ENCODE measurements at regions not wholly inside any gene's neighbourhood (a gene's known extent, or its start where the extent isn't known, plus 50 kb on each side); places are given as distances from the start of the nearest gene placed in this dataset.

- no TSS peak for BruUV-seq (replicated peaks)
- CTCF ChIA-PET = no interaction called here
Measured at GRCh38 chr4:161178310-161178709, 985.5 kb downstream of the FSTL5 start.

More at GRCh38 chr4:161178310-161178709, 985.5 kb downstream of the FSTL5 start:
- no peak overlapping the region for H3K14ac ChIP-seq (replicated peaks; ENCODE audit: low read depth, low read length)
- H2BK5ac ChIP-seq (ENCODE audit: low read depth, low read length, poor library complexity, severe bottlenecking) = no peak overlapping the region
- no peaks in the 10 kb centered on the region for H4K20me1 ChIP-seq (ENCODE audit: insufficient read depth, low read length)
- H2AK5ac ChIP-seq (ENCODE audit: low read depth, low read length) = no peak overlapping the region
- no peak overlapping the region for H3K56ac ChIP-seq (ENCODE audit: extremely low read depth, insufficient read depth, low read length)
- dilution Hi-C loops (cut with HindIII; ENCODE audit: low sequenced_read_pairs, unreplicated experiment) (no loop called here), intact Hi-C loops (cut with micrococcal nuclease) (no loop called here), in situ Hi-C loops (cut with MboI; ENCODE audit: low sequenced_read_pairs) (no loop called here)
- H3K4me1 ChIP-seq (ENCODE audit: control insufficient read depth, insufficient read depth, low read length) = no peaks in the 10 kb centered on the region
- H2BK120ac ChIP-seq (ENCODE audit: low read depth, low read length) = no peak overlapping the region
- POLR2A ChIA-PET (ENCODE audit: unreplicated experiment) = no interaction called here
- no peaks in the 10 kb centered on the region for H3K36me3 ChIP-seq (ENCODE audit: control insufficient read depth, insufficient read depth, low read length)
- no peak overlapping the region for H3K23ac ChIP-seq (ENCODE audit: low read depth, low read length)
- no peak overlapping the region for H3K9ac ChIP-seq (ENCODE audit: low read depth, low read length)
- H2BK20ac ChIP-seq (ENCODE audit: low read depth, low read length) = no peak overlapping the region
- H2AFZ ChIP-seq (replicated peaks; ENCODE audit: low read length, poor library complexity) = no peak overlapping the region
- H3K9me3 ChIP-seq (ENCODE audit: control insufficient read depth, insufficient read depth, low read length) = peaks cover 3% of the 10 kb centered on the region
- no peaks in the 10 kb centered on the region for H3K27me3 ChIP-seq (ENCODE audit: control insufficient read depth, insufficient read depth, low read length)
- WGBS, 2 experiments (ENCODE audit: extremely low coverage in 2 of 2, insufficient read length in 1 of 2) = 100% methylated on average over 3 of the region's 5 CpGs; no CpG with 5 or more reads in 1 of the 2 experiments
- no peak overlapping the region for H2AK9ac ChIP-seq (replicated peaks; ENCODE audit: low read depth, low read length, poor library complexity)
- no peak overlapping the region for H4K8ac ChIP-seq (ENCODE audit: low read depth in 2 of 2, low read length in 2 of 2)
- H3K4me2 ChIP-seq (ENCODE audit: low read depth, low read length) = no peak overlapping the region
- H4K5ac ChIP-seq (ENCODE audit: low read depth, low read length) = no peak overlapping the region
- H3K9me1 ChIP-seq (ENCODE audit: insufficient read depth, low read length) = no peaks in the 10 kb centered on the region
- no peak for DNase-seq
- no peak overlapping the region for H3K18ac ChIP-seq (ENCODE audit: low read depth, low read length)
- H4K91ac ChIP-seq (ENCODE audit: insufficient read depth, low read depth, low read length) = no peak overlapping the region
- no peak overlapping the region for H3K4ac ChIP-seq (ENCODE audit: low read depth, low read length)
- H3K4me3 ChIP-seq (ENCODE audit: insufficient read depth, low read depth, low read length) = no peak overlapping the region
- no peak for ATAC-seq (ENCODE audit: low read depth)
- H3K27ac ChIP-seq (ENCODE audit: insufficient read depth, low read length) = no peak overlapping the region
- H2BK15ac ChIP-seq (ENCODE audit: low read depth, low read length) = no peak overlapping the region
- TF ChIP-seq CTCF (conservative IDR thresholded peaks at IDR 0.05; ENCODE audit: low read depth, low read length) (no peak), FOS (IDR thresholded peaks at IDR 0.05; ENCODE audit: low read depth, low read length) (no peak), POLR2A (IDR thresholded peaks at IDR 0.05; ENCODE audit: low read depth, low read length) (no peak), CEBPB (IDR thresholded peaks at IDR 0.05; ENCODE audit: low read depth, low read length) (no peak), SMC3 (IDR thresholded peaks at IDR 0.05; ENCODE audit: low read depth, low read length) (no peak), RAD21 (IDR thresholded peaks at IDR 0.05; ENCODE audit: low read length) (no peak), BHLHE40 (IDR thresholded peaks at IDR 0.05; ENCODE audit: low read depth, low read length) (no peak), RCOR1 (IDR thresholded peaks at IDR 0.05; ENCODE audit: insufficient replicate concordance, low read length) (no peak), MAFK (IDR thresholded peaks at IDR 0.05; ENCODE audit: low read depth, low read length) (no peak), RFX5 (IDR thresholded peaks at IDR 0.05; ENCODE audit: low read depth, low read length) (no peak), USF2 (IDR thresholded peaks at IDR 0.05; ENCODE audit: low read depth, low read length) (no peak), NFE2L2 (IDR thresholded peaks at IDR 0.05; ENCODE audit: low read depth, low read length) (no peak), ELK1 (IDR thresholded peaks at IDR 0.05; ENCODE audit: borderline replicate concordance, low read depth, low read length) (no peak), CHD1 (IDR thresholded peaks at IDR 0.05; ENCODE audit: low read depth, low read length) (no peak), MAZ (IDR thresholded peaks at IDR 0.05; ENCODE audit: borderline replicate concordance, low read depth, low read length) (no peak), MXI1 (IDR thresholded peaks at IDR 0.05; ENCODE audit: borderline replicate concordance, low read depth, low read length) (no peak)
- no peaks in the 10 kb centered on the region for H3K79me1 ChIP-seq (ENCODE audit: low read depth in 1 of 2, low read length in 2 of 2)

Data from IMR-90 (cell line).